GM21367 (cell line): ENCODE measurements at regions not wholly inside any gene's neighbourhood (a gene's known extent, or its start where the extent isn't known, plus 50 kb on each side); places are given as distances from the start of the nearest gene placed in this dataset.

Source experiments
- ATAC-seq: cut with Tn5 transposase; IDR thresholded peaks from one replicate; pipeline ENCODE4 v1.9.1; 2021; ENCODE audit not compliant: unreplicated experiment

DNA sequence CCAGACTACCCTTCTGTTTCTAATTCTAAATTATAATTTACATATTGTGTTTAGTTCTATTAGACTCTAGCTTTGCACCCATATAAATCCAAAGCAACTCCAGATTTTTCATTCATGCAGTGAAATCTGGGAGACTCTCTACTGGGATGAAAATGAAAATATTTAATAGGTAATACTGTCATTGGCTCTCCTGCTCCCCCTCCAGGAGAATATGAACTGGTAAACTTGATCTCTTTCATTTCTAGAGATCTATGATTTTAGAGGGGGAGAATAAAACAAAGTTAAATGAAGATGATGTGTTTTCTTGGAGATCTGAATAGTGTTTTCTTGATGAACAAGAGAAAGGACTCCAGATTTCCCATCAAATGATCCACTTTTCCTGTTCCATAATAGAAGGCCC is 104.3 kb upstream of the TMCC3 start:
- no peak for ATAC-seq

DNA sequence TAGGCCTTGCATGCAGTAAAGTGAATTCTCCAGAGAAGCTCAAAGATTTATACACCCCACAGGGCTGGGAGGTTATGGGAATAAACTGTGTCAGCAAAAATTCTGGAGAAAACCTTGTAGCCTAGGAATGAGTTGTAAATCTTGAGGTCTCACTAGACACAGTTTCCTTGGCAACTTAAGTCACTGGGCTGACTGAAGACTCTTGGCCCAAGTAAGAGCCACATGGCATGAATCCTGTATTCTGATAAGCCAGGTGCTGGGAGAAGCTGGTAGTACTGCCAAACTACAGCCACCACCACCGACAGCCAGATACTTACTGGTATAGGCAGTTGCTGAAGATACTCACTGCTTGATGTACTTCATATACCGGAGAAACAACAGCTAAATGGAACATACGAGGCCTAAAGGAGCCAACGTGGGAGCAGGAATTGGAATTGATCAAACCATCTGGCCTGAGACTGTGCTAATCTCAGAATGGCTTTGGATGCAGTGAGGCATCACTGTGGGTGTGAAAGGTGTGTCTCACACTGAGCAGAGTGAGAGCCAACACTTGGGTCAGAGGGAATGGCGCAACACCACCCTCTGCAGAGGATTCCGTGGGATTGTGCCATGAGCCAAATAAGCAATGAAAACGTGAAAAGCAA is 102.8 kb upstream of the TMCC3 start:
- ATAC-seq = no peak

DNA sequence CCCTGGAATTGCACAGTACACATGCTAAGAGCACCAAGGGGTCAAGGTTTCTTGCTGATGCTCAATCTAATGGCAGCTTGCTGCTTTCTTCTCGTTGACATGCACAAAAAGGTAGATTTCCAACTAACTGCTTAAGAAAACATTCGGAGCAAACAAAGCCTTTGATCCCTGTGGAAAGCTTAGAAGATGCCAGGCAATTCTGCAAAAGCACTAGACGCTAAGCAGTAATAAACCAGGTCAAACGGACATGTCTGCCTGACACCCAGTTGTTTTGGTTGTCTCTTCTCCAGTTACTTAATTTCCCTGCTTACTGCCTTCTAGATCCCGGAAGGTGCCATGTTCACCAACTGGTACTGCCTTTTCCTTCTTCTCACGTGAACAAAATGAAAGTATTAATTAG is 100.5 kb upstream of the TMCC3 start:
- no peak for ATAC-seq

DNA sequence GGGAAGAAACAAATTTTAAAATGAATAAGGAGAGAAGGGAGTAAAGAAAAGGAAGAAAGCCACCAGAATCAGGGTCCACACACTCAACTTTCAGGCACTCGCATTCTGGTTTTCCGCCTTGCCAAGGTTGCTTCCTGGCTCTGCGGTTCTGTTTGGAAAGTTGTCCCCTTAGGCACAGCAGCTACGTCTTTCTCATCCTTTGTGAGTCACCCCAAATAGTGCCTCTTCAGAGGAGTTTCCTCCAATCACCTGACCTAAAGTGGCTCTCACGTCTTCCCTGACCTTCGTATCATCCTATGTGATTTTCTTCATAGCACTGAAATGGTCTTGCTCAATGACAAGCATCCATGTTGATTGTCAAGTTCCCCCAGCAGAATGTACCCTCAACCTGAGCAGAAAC is 99.5 kb upstream of the TMCC3 start:
- no peak for ATAC-seq

DNA sequence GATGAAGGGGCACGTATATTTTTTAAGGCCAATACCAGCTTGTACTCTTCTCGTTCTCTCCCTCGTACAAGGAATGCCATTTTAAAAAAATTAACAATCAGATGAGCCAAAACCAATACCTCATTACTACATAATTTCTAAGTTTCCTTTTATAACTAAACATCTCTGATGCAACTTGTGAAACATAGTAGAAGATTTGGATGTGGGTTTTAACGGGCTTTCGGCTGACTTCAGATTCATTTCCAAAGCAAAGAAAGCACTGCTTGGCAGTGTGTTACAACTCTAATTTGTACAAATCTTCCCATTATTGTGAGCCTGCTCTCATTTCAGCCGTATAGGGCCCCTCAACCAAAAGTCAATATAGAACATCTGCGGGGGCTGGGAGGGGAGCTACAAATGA is 99.1 kb upstream of the TMCC3 start:
- no peak for ATAC-seq

DNA sequence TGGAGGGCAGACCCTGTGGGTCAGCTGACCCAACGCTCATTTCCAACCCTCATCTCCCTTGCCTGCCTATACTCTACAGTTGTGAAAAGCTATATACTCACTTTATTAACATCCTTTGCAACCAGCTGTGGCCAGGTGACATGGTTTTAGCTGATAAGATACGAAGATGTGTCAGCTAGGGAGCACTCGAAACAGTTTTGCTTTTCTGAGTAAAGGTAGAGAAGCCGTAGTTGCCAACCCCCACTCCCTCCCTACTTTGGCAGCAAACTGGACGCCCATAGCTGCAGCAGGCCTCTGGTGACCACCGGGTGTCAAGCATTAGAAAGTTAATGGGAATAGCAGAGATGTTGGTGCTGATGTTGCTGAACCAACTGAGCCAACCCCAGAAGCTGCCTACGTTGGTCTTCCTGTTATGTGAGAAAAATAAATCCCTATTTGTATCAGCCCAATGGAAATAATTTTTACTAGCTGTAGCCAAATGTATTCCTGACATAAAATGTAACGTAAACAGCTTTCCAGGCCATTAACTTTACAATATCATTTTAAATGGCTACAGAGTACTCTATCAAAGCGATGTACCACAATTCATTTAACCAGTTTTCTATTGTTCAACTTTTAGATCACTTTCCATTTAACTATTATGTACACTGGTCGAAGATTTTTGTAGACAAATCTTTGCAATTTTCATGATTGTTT is 98.5 kb upstream of the TMCC3 start:
- ATAC-seq = no peak

DNA sequence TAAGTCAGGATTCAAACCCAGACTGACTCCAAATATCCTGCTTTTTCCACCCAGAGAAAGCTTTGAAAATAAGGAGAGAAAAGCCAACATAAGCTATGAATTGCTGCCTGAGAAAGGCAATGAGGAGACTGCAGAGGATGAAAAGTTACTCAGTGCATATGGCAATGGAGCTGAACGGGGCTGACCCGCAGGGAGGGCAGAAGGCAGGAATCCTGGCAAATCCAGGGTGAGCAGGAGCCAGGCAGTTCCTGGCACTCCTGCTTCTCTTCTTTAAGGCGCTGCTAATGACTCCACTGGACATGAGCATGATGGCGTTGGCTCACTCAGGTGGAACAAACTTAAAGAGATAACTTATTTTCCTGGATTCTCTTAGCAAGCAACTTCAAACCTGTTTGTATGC is 95.2 kb upstream of the TMCC3 start:
- no peak for ATAC-seq

DNA sequence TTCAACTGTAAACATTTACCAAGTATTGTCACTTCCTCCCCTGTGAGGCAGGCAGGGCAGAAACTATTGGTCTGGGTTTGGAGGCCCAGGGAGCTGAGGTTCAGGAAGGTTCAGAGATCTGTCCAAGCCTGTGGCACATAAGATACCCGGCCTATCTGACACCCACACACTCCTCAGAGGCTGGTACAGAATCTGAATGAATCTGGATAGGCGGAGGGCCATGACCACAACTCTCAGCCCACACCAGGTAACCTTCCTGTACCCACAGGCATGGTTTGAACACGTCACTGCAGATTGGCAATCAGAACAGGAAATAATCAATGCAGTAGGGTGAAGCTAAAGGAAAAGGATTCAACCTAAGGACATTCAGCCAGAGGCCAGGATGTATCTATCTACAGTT is 92.8 kb upstream of the TMCC3 start:
- no peak for ATAC-seq

DNA sequence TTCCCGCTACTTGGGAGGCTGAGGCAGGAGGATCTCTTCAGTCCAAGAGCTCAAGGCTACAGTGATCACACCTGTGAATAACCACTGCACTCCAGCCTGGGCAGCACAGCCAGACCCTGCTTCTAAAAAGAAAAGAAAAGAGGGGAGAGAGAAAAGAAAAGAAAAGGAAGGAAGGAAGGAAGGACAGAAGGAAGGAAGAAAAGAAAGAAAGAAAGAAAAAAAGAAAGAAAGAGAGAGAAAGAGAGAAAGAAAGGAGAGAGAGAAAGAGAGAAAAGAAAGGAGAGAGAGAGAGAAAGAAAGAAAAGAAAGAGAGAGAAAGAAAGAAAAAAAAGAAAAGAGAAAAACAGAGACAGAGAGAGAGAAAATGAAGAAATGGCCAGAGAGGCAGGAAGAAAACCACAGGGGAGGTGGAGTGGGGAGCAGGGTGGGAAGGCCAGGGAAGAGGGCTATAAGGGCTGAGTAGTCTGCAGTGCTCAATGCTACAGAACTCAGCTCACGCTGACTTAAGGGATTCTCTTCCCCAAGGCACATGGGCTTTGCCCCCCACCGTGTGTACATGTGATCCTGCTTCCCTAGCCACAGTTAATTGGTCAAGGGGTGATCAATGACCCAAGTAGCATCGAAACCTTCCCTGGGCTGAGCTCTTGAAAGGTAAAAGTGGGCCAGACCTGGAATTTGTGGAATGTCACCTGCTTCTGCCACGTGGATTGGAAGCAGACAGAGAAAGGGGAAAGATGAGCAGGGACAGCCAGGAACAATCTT is 90.4 kb upstream of the TMCC3 start:
- ATAC-seq = no peak

DNA sequence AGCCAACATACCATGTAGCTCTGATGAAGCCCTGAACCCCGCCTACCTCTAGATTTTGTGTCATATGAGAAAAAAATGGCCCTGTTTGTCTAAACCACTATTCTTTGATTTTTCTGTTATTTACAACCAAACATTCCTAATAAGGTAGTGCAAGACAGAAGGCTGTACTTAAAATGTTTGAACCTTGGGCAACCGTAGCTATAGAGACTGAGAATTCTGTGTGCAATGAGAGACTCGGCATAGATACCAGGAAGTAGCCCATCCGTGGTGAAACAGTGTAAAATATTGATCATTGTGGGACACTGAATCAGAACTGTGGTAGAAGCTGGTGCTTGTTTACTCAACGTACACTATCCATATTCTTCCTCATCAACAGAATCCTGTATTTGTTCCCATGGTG is 86.5 kb upstream of the TMCC3 start:
- no peak for ATAC-seq

DNA sequence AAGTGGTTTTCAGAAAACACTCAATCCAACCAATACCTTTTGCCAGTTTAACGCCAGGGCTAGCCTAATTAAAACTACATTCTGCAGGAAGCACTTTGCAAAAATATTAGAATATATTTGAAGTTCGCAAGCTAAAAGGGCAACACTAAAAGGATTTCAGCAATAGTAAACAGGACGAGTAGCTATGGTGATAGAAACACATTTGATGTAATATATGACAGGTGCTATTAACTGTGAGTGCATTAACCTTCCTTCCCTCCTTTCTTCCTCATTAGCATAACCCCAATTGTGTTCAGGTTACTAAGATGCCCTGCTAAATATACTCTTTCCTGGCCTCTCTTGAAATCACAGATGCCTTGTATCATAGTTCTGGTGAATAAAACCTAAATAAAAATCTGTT is 85.6 kb upstream of the TMCC3 start:
- no peak for ATAC-seq

DNA sequence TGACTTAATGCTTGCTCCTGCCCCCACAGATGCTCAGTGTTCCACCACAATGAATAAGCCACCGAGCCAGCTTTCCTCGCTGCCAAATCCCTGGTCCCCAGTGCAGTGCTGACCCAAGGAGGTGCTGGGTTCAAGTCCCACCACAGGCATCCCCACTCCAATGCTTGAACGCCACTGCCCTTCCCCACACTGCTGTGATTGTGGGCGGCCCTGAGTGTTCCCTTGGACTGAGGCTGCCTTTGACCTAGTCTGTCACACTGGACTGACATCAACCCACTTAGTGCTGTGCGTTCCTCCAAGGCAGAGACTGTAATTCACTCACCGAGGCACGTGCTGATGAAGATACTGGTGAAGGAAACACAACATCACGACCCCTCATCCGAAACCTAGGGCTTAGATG is 83.4 kb upstream of the TMCC3 start:
- ATAC-seq = no peak

DNA sequence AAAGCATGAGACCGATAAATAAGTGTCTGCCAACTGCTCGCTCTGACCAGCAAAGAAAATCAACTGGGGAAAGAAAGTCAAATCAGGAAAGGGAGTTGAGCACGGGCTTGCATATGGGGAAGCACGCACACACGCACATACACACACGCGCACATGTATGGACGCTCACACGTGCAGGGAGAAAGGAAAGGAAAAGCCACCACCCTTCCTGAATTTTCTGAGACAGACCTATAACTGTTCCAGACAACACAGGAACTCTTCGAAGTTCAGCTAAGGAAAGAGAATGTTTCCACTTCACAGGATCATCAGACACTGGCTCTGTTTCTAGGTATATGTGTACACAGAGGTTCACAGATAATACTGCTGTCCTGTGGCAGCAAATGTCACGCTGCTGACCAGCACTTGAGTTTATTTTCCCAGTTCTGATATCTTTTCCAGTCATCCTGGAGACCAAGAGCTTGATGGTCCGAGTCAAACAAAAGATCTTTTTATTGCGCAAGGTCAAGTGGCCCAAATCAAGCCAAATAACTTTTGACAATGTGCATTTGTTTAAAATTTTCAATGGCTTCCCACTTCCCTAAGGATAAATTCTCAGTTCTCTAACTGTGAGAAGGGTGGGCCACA is 82.1 kb upstream of the TMCC3 start:
- no peak for ATAC-seq

DNA sequence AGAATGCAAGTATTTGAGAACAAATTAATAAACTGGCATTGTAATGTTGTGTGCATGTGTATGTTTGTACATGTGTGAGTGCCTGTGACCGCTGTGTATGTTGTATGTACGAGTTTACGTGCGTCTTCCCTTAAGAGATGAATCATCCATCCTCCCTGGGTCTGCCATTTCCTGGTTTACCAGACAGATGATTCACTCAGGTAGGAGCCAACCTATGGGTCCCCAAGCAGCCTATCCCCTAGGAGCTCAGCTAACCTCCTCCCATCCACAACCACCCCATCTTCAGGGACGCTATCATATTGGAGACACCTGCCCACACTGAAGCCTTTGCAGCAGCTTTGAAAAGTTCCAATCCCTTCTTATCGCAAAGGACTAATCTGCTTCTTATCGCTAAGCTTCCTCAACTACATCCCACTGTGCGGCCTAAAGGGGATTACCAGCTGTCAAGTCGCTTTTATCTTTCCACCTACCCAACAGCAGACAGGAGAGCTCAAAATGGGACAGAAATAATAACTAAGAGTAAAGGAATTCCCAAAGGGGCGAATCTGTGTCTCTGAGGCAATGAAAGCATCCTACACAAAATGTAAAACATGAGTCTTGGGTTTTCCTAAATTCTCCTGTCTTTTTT is 81.5 kb upstream of the TMCC3 start:
- ATAC-seq = no peak

DNA sequence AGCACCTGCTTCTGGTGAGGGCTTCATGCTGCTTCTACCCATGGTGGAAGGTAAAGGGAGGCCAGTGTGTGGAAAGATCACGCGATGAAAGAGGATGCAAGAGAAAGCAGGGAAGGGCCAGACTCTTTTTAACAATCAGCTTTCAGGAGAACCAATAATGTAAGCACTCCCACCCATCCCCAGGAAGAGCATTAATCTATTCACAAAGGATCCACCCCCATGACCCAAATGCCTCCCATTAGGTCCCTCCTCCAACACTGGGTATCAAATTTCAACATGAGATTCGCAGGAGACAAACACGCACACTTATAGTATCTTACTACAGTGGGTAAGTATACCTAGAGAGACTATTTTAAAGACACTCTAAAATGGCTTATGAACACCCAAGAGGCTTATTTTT is 80.5 kb upstream of the TMCC3 start:
- no peak for ATAC-seq

DNA sequence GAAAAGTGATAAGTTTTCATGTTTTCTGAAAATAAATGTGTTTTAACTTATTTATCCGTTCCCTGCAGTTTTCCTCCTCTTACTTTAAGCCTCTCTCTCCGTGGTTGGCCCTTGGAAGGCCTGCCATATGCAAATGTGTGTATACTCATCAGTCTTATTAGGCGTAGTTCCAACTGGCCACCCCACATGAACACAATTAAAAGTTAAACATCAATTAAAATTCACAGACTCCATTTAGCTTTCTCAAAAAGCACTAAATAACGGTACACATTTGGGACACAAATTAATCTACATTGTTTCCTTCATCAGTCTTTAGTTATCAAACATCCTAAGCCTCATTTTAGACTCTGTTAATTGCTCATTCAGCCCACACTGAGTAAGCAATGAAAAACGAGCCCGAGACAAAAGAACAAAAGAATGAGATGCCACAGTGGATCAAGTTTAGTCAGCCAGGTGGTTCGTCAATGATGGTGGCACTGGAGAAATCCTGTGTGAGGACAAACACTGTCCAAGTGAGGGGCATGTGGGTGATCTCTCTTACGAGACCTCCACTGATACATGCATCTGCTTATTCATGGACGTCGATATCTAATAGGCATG is 76.0 kb upstream of the TMCC3 start:
- no peak for ATAC-seq

DNA sequence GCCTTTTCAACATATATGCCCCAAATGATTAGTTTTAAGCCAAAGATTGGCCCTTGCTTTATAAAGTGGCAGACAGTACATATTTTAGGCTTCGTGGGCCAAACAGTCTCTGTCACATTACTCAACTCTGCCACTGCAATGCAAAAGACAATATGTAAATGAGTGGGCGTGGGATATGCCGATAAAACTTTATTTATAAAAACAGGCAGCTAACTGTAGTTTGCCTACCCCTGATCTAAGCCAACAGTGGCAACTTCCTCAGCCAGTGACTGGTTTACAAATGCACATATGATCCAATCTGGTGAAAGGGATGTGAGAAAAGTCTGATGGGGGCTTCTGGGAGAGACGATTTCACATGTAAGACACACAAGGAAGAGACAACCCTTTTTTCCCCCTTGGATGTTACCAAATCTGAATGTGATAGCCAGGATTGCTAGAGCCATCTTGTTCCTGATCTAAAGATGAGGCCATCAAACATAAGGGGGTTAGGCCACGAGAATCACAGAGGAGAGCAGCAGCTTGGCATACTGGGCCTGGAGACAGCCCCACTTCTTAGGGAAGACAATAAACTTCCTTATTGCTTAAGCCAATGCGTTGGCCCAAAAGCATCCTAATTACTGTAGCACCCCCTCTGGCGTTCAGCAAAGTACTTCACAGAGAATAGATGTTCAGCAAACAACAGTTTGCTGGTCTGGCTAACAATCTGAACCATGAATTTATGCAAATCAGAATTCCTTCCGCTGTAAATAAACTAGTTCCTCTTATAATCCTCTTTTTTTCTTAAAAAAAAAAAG is 75.2 kb upstream of the TMCC3 start:
- no peak for ATAC-seq

DNA sequence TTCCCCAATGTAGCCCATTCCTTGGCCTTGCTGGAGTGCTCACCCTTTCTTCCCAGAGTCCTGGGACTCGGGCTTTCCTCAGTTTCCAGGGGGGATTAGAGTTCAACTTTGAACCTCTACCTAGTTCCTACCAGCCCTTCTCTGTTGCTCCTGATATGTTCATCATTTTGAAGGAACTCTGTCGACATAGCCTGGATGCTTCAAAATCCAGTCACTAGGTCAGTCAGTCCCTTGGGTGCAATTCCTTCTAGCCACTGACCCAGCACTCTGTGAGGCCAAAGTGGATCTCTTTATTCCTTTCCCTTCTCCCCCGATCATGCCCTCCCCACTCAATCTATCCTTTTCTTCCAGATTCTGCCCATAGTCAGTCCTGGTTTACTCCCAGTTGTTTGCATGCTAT is 72.3 kb upstream of the TMCC3 start:
- no peak for ATAC-seq

DNA sequence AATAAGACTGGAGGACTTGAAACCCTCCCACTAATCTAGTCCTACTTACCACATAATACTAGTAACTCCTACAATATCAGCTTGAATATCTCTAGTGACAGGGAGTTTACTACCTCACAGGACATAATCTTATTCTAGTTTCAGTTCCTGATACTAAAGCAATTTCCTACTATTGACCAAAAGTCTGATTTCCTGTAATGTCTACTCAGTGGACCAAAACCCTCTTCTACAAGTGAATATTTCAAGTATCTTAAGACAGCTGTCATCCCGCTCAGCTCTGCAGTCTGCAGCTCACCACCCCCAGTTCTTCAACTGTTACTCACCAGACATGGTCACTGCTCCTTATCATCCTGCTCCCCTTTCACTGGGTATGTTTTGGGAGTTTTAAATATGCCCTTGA is 70.8 kb upstream of the TMCC3 start:
- peak; percentile 78 for ATAC-seq

DNA sequence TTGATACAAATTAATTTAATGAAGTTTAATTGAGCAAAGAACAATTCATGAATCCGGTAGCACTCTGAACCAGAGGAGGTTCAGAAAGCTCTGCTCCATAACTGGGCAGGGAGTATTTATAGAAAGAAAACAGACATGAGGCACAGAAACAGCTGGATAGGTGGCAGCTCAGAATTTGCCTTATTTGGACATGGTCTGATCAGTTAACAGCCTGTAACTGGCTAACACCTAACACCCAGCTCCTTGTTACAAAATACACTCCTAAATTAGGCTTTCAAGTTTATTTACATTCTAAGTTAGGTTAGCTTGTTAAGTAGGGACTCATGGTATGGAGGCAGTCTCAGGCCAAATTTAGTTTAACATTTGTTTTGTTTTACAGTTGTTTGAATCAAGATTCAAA is 67.8 kb upstream of the TMCC3 start:
- ATAC-seq = no peak
